HG03039 (cell line): ENCODE measurements at regions not wholly inside any gene's neighbourhood (a gene's known extent, or its start where the extent isn't known, plus 50 kb on each side); places are given as distances from the start of the nearest gene placed in this dataset.
"Not testable (repeated sequence)": the region's sequence is repeated elsewhere in the genome, so short reads cannot be mapped to it uniquely, and the experiment has no call there.

ENCODE experiments used
- ATAC-seq: cut with Tn5 transposase; IDR thresholded peaks from one replicate; pipeline ENCODE4 v1.9.1; 2021; ENCODE audit warnings: mild to moderate bottlenecking, moderate library complexity; ENCODE audit not compliant: unreplicated experiment

- ATAC-seq, result no peak
These were observed 282.3 kb downstream of the HGF start for GRCh38 chr7:81487516-81487915.

- ATAC-seq, result no peak
These were observed 285.6 kb downstream of the HGF start for GRCh38 chr7:81484261-81484660.

GRCh38 chr7:81482600-81483186 lies 287.2 kb downstream of the HGF start:
- ATAC-seq, result no peak

- ATAC-seq, result no peak
These were observed 291.2 kb downstream of the HGF start for GRCh38 chr7:81478664-81479063.

GRCh38 chr7:81478201-81478600 lies 291.6 kb downstream of the HGF start:
- not testable (repeated sequence) for ATAC-seq

GRCh38 chr7:81473236-81473635 lies 296.6 kb downstream of the HGF start:
- ATAC-seq, result no peak

GRCh38 chr7:81470724-81471379 lies 299.0 kb downstream of the HGF start:
- no peak for ATAC-seq

- ATAC-seq, result no peak
These were observed 299.8 kb downstream of the HGF start for GRCh38 chr7:81469869-81470723.

- no peak for ATAC-seq
These were observed 300.5 kb downstream of the HGF start for GRCh38 chr7:81469153-81469868.

GRCh38 chr7:81468526-81468925 lies 301.3 kb downstream of the HGF start:
- ATAC-seq, result no peak

GRCh38 chr7:81467964-81468363 lies 301.9 kb downstream of the HGF start:
- ATAC-seq, result no peak

- no peak for ATAC-seq
These were observed 307.2 kb downstream of the HGF start for GRCh38 chr7:81462672-81463071.

GRCh38 chr7:81460250-81461045 lies 309.4 kb downstream of the HGF start:
- ATAC-seq, result no peak

GRCh38 chr7:81459485-81459884 lies 310.4 kb downstream of the HGF start:
- ATAC-seq, result no peak

- ATAC-seq, result no peak
These were observed 311.9 kb downstream of the HGF start for GRCh38 chr7:81457852-81458522.

- not testable (repeated sequence) for ATAC-seq
These were observed 316.1 kb downstream of the HGF start for GRCh38 chr7:81453770-81454169.

- no peak for ATAC-seq
These were observed 320.7 kb downstream of the HGF start for GRCh38 chr7:81449105-81449504.

- no peak for ATAC-seq
These were observed 322.4 kb downstream of the HGF start for GRCh38 chr7:81447351-81447952.

GRCh38 chr7:81446212-81446611 lies 323.6 kb downstream of the HGF start:
- ATAC-seq, result no peak

- ATAC-seq, result no peak
These were observed 324.4 kb downstream of the HGF start for GRCh38 chr7:81445462-81445861.
